ENCODE measurements at regions not wholly inside any gene's neighbourhood (a gene's known extent, or its start where the extent isn't known, plus 50 kb on each side); places are given as distances from the start of the nearest gene placed in this dataset.

DNA sequence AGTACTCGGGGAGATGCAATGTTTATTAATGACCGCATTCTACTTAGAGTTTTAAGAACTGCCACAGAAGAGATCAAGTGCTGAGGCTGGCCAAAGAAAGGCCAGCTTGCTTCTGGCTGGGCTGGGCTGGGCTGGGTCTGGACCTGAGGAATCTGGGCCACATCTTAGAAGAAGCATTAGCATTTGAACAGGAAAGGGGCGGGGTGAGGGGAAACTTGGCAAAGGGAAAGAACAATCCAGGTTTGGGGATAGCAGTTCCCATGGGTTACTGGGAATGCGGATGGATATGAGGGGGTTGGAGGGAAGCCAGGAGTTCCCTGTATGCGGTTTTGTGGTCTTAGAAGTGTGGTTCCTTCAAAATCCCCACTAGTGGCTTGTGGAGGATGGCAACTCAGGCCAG lies 83.3 kb downstream of the CLDN34 start:
- Histone ChIP-seq H3K4me2 (ENCODE audit: low read depth, low read length) (no peak overlapping the region), H2AFZ (ENCODE audit: low read length) (no peak overlapping the region), H3K79me2 (ENCODE audit: insufficient read depth, low read length) (no peaks in the 10 kb centered on the region), H3K9me3 (ENCODE audit: low read length) (no peaks in the 10 kb centered on the region), H3K27me3 (ENCODE audit: control insufficient read depth in 1 of 2, insufficient read depth in 2 of 2, low read length in 2 of 2) (no peaks in the 10 kb centered on the region), H3K36me3 (replicated peaks in 1 of 2; ENCODE audit: control insufficient read depth in 1 of 2, insufficient read depth in 2 of 2, low read length in 2 of 2) (no peaks in the 10 kb centered on the region), H3K9ac (ENCODE audit: insufficient read depth, low read depth, low read length) (no peak overlapping the region), H3K27ac (ENCODE audit: extremely low read length, insufficient read depth, low read length) (no peak overlapping the region), H4K20me1 (ENCODE audit: insufficient read depth, low read length) (no peaks in the 10 kb centered on the region), H3K4me1 (ENCODE audit: insufficient read depth, low read length) (no peaks in the 10 kb centered on the region), H3K4me3 (replicated peaks in 1 of 3; ENCODE audit: insufficient read depth in 1 of 3, low read depth in 2 of 3, low read length in 3 of 3) (no peak overlapping the region)
- CTCF ChIA-PET (ENCODE audit: low intra/inter-chr PET ratio, low total read pairs) = no interaction called here
- WGBS (ENCODE audit: low lambda C conversion rate) = 99% methylated on average over 5 of the region's 5 CpGs
- intact Hi-C loops (cut with micrococcal nuclease; ENCODE audit: unreplicated experiment) (no loop called here), in situ Hi-C loops (cut with HindIII; ENCODE audit: extremely low pct_ligation_motif_present, low pct_unique_long_range_greater_than_20kb) (no loop called here)
- TF ChIP-seq, protein P1, sequence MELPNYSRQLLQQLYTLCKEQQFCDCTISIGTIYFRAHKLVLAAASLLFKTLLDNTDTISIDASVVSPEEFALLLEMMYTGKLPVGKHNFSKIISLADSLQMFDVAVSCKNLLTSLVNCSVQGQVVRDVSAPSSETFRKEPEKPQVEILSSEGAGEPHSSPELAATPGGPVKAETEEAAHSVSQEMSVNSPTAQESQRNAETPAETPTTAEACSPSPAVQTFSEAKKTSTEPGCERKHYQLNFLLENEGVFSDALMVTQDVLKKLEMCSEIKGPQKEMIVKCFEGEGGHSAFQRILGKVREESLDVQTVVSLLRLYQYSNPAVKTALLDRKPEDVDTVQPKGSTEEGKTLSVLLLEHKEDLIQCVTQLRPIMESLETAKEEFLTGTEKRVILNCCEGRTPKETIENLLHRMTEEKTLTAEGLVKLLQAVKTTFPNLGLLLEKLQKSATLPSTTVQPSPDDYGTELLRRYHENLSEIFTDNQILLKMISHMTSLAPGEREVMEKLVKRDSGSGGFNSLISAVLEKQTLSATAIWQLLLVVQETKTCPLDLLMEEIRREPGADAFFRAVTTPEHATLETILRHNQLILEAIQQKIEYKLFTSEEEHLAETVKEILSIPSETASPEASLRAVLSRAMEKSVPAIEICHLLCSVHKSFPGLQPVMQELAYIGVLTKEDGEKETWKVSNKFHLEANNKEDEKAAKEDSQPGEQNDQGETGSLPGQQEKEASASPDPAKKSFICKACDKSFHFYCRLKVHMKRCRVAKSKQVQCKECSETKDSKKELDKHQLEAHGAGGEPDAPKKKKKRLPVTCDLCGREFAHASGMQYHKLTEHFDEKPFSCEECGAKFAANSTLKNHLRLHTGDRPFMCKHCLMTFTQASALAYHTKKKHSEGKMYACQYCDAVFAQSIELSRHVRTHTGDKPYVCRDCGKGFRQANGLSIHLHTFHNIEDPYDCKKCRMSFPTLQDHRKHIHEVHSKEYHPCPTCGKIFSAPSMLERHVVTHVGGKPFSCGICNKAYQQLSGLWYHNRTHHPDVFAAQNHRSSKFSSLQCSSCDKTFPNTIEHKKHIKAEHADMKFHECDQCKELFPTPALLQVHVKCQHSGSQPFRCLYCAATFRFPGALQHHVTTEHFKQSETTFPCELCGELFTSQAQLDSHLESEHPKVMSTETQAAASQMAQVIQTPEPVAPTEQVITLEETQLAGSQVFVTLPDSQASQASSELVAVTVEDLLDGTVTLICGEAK (IDR thresholded peaks at IDR 0.05) = no peak
- TF ChIP-seq, protein P1 (CRISPR knock-in tag; IDR thresholded peaks at IDR 0.05) = no peak
- TF ChIP-seq ZNF703 (CRISPR knock-in tag; IDR thresholded peaks at IDR 0.05; ENCODE audit: borderline replicate concordance) = no peak
- TF ChIP-seq ZBTB38 (CRISPR knock-in tag; IDR thresholded peaks at IDR 0.05) = no peak
- TF ChIP-seq DNMT3B (CRISPR knock-in tag; conservative IDR thresholded peaks at IDR 0.05) = no peak
- no peak for TF ChIP-seq HCFC1 (IDR thresholded peaks at IDR 0.05; ENCODE audit: low read depth, low read length)
- no peak for TF ChIP-seq IRF2 (CRISPR knock-in tag; IDR thresholded peaks at IDR 0.05)
- no peak for TF ChIP-seq HIVEP1 (CRISPR knock-in tag; IDR thresholded peaks at IDR 0.05)
- POLR2A ChIA-PET = no interaction called here
- ATAC-seq (no peak), FAIRE-seq (no peak), DNase-seq (ENCODE audit: low spot score) (no peak)
- BruUV-seq (replicated peaks) = no TSS peak
